ENCODE measurements at regions not wholly inside any gene's neighbourhood (a gene's known extent, or its start where the extent isn't known, plus 50 kb on each side); places are given as distances from the start of the nearest gene placed in this dataset.

GRCh38 chr2:235263205-235264120 is 230.4 kb upstream of the AGAP1 start:
- TF ChIP-seq FOXM1 (IDR thresholded peaks at IDR 0.05; ENCODE audit: borderline replicate concordance) = no peak
- TF ChIP-seq ZNF384 (IDR thresholded peaks at IDR 0.05) = 0 out of 2 replicates have a peak, but pooled peaks have one; percentile 27
- peak; percentile 85 for TF ChIP-seq PKNOX1 (IDR thresholded peaks at IDR 0.05)
- TF ChIP-seq L3MBTL2 (conservative IDR thresholded peaks at IDR 0.05) = peak; percentile 66
- no peak for TF ChIP-seq ARNT (IDR thresholded peaks at IDR 0.05)
- no peak for TF ChIP-seq NFRKB (IDR thresholded peaks at IDR 0.05)
- POLR2A ChIA-PET = no interaction called here
- peak; percentile 40 for DNase-seq (ENCODE audit: extremely low spot score)
- CTCF ChIA-PET = no interaction called here

- POLR2A ChIA-PET = no interaction called here
- no peak for TF ChIP-seq FOXK2 (IDR thresholded peaks at IDR 0.05)
- no peak for TF ChIP-seq TARDBP (IDR thresholded peaks at IDR 0.05)
- no peak for TF ChIP-seq PKNOX1 (IDR thresholded peaks at IDR 0.05)
- TF ChIP-seq ZNF384 (IDR thresholded peaks at IDR 0.05) = no peak
- TF ChIP-seq NFRKB (IDR thresholded peaks at IDR 0.05) = no peak
- no peak for TF ChIP-seq HDGF (IDR thresholded peaks at IDR 0.05; ENCODE audit: borderline replicate concordance)
- TF ChIP-seq FOXM1 (IDR thresholded peaks at IDR 0.05; ENCODE audit: borderline replicate concordance) = no peak
- no peak for TF ChIP-seq BHLHE40 (IDR thresholded peaks at IDR 0.05; ENCODE audit: borderline replicate concordance)
- no peak for TF ChIP-seq CTBP1 (IDR thresholded peaks at IDR 0.05; ENCODE audit: borderline replicate concordance)
- no peak for TF ChIP-seq L3MBTL2 (conservative IDR thresholded peaks at IDR 0.05)
- TF ChIP-seq ELF4 (IDR thresholded peaks at IDR 0.05) = no peak
- no peak for TF ChIP-seq LEF1 (IDR thresholded peaks at IDR 0.05; ENCODE audit: borderline replicate concordance)
- no peak for TF ChIP-seq FOXA1 (IDR thresholded peaks at IDR 0.05)
- no peak for TF ChIP-seq SUZ12 (IDR thresholded peaks at IDR 0.05)
- no peak for TF ChIP-seq SP1 (IDR thresholded peaks at IDR 0.05)
- no peak for TF ChIP-seq ARNT (IDR thresholded peaks at IDR 0.05)
- CTCF ChIA-PET = no interaction called here
- no peak for DNase-seq (ENCODE audit: extremely low spot score)
These were observed 229.7 kb upstream of the AGAP1 start for GRCh38 chr2:235264121-235264493.

GRCh38 chr2:235264512-235264911 is 229.3 kb upstream of the AGAP1 start:
- ChIA-PET POLR2A (no interaction called here), CTCF (no interaction called here)
- DNase-seq (ENCODE audit: extremely low spot score) = no peak
- no peak for TF ChIP-seq FOXM1 (IDR thresholded peaks at IDR 0.05; ENCODE audit: borderline replicate concordance)
- TF ChIP-seq SUZ12 (IDR thresholded peaks at IDR 0.05) = no peak
- TF ChIP-seq HDGF (IDR thresholded peaks at IDR 0.05; ENCODE audit: borderline replicate concordance) = no peak
- no peak for TF ChIP-seq CTBP1 (IDR thresholded peaks at IDR 0.05; ENCODE audit: borderline replicate concordance)
- no peak for TF ChIP-seq LEF1 (IDR thresholded peaks at IDR 0.05; ENCODE audit: borderline replicate concordance)
- TF ChIP-seq FOXK2 (IDR thresholded peaks at IDR 0.05) = no peak
- no peak for TF ChIP-seq SP1 (IDR thresholded peaks at IDR 0.05)
- no peak for TF ChIP-seq ELF4 (IDR thresholded peaks at IDR 0.05)
- no peak for TF ChIP-seq L3MBTL2 (conservative IDR thresholded peaks at IDR 0.05)
- TF ChIP-seq FOXA1 (IDR thresholded peaks at IDR 0.05) = no peak
- no peak for TF ChIP-seq BHLHE40 (IDR thresholded peaks at IDR 0.05; ENCODE audit: borderline replicate concordance)
- TF ChIP-seq ARNT (IDR thresholded peaks at IDR 0.05) = no peak
- no peak for TF ChIP-seq PKNOX1 (IDR thresholded peaks at IDR 0.05)
- TF ChIP-seq ZNF384 (IDR thresholded peaks at IDR 0.05) = no peak
- TF ChIP-seq TARDBP (IDR thresholded peaks at IDR 0.05) = no peak
- no peak for TF ChIP-seq NFRKB (IDR thresholded peaks at IDR 0.05)

- TF ChIP-seq ZNF384 (IDR thresholded peaks at IDR 0.05) = no peak
- TF ChIP-seq SUZ12 (IDR thresholded peaks at IDR 0.05) = no peak
- no peak for TF ChIP-seq L3MBTL2 (conservative IDR thresholded peaks at IDR 0.05)
- TF ChIP-seq CTBP1 (IDR thresholded peaks at IDR 0.05; ENCODE audit: borderline replicate concordance) = no peak
- TF ChIP-seq PKNOX1 (IDR thresholded peaks at IDR 0.05) = no peak
- no peak for TF ChIP-seq FOXA1 (IDR thresholded peaks at IDR 0.05)
- no peak for TF ChIP-seq NFRKB (IDR thresholded peaks at IDR 0.05)
- TF ChIP-seq TARDBP (IDR thresholded peaks at IDR 0.05) = no peak
- TF ChIP-seq BHLHE40 (IDR thresholded peaks at IDR 0.05; ENCODE audit: borderline replicate concordance) = no peak
- no peak for TF ChIP-seq SP1 (IDR thresholded peaks at IDR 0.05)
- TF ChIP-seq FOXM1 (IDR thresholded peaks at IDR 0.05; ENCODE audit: borderline replicate concordance) = no peak
- ChIA-PET CTCF (no interaction called here), POLR2A (interaction anchor here (0.6 kb wide), 1 partner anchor 249 kb away, joined by 3 read pairs; no protein-coding TSS in a partner anchor)
- no peak for DNase-seq (ENCODE audit: extremely low spot score)
These were observed 228.4 kb upstream of the AGAP1 start for GRCh38 chr2:235265348-235265965.

GRCh38 chr2:235267251-235267650 is 226.6 kb upstream of the AGAP1 start:
- ChIA-PET POLR2A (no interaction called here), CTCF (no interaction called here)
- no peak for TF ChIP-seq ZNF384 (IDR thresholded peaks at IDR 0.05)
- TF ChIP-seq SUZ12 (IDR thresholded peaks at IDR 0.05) = no peak
- no peak for TF ChIP-seq TARDBP (IDR thresholded peaks at IDR 0.05)
- no peak for TF ChIP-seq CTBP1 (IDR thresholded peaks at IDR 0.05; ENCODE audit: borderline replicate concordance)
- no peak for TF ChIP-seq SP1 (IDR thresholded peaks at IDR 0.05)
- TF ChIP-seq FOXA1 (IDR thresholded peaks at IDR 0.05) = no peak
- TF ChIP-seq LEF1 (IDR thresholded peaks at IDR 0.05; ENCODE audit: borderline replicate concordance) = no peak
- no peak for TF ChIP-seq L3MBTL2 (conservative IDR thresholded peaks at IDR 0.05)
- TF ChIP-seq HDGF (IDR thresholded peaks at IDR 0.05; ENCODE audit: borderline replicate concordance) = no peak
- no peak for TF ChIP-seq BHLHE40 (IDR thresholded peaks at IDR 0.05; ENCODE audit: borderline replicate concordance)
- TF ChIP-seq FOXK2 (IDR thresholded peaks at IDR 0.05) = no peak
- no peak for TF ChIP-seq NFRKB (IDR thresholded peaks at IDR 0.05)
- no peak for TF ChIP-seq ARNT (IDR thresholded peaks at IDR 0.05)
- no peak for TF ChIP-seq FOXM1 (IDR thresholded peaks at IDR 0.05; ENCODE audit: borderline replicate concordance)
- no peak for TF ChIP-seq PKNOX1 (IDR thresholded peaks at IDR 0.05)
- no peak for TF ChIP-seq ELF4 (IDR thresholded peaks at IDR 0.05)
- DNase-seq (ENCODE audit: extremely low spot score) = no peak

All from HEK293T (cell line).